Hematopoietic multipotent progenitor cell treated with erythropoietin and hydrocortisone succinate and interleukin-3 and kit ligand, for 17 days (in vitro differentiated cells): ENCODE measurements at regions not wholly inside any gene's neighbourhood (a gene's known extent, or its start where the extent isn't known, plus 50 kb on each side); places are given as distances from the start of the nearest gene placed in this dataset.

Experiments
- DNase-seq: peaks from one replicate; pipeline ENCODE4 v3.0.0-alpha.2; 2015; ENCODE audit warnings: low spot score

DNA sequence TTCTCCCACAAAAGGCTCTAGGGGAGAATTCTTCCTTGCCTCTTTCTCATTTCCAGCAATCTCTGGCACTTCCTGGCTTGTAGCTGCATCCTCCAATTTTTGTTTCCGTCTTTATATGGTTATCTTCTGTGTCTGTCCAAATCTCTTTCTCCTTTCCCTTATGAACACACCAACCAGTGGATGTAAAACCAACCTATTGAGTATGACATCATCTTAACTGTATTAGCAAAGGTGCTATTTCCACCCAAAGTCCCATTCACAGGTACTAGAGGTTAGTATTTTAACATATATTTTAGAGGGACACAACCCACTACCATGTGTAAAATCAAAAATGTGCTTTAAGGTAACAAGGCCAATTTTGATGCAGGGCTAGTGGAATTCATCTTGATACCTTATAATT is 129.0 kb downstream of the RAP2A start:
- DNase-seq, result no peak

DNA sequence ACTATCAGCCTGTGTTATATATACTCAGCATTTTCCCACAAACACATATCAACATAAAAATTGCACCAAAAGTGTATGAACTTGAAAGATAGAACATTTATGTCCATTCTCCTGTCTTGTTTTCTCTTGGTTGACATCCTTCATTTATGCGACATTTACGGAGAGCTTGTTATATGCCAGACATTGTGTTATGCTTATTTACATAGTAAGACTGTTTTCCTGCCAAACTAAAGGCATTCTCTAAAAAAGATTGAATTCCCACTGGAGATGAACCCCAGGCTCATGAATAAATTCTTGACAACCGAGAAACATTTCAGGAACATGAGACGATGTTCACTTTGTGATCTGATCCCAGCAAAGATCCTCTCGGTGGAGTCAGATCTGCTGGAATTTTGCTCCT is 131.0 kb downstream of the RAP2A start:
- no peak for DNase-seq

DNA sequence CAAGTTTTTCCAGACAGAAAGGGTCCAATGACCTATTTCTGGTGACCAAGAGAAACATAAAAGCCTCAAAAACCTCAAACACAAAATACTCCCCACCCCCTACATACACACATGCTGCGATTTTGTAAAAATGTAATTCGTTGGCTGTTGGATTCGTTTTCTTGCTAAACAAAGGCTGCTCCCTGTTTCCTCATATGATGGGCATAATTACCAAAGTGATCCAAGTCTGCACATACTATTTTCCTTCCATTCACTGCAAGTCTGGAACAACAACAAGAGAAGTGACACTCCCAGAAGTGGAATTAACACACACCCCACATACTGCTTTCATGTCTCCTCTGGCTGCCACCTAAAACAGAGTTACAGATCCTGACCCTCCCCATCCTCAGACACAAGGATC is 131.9 kb downstream of the RAP2A start:
- no peak for DNase-seq

DNA sequence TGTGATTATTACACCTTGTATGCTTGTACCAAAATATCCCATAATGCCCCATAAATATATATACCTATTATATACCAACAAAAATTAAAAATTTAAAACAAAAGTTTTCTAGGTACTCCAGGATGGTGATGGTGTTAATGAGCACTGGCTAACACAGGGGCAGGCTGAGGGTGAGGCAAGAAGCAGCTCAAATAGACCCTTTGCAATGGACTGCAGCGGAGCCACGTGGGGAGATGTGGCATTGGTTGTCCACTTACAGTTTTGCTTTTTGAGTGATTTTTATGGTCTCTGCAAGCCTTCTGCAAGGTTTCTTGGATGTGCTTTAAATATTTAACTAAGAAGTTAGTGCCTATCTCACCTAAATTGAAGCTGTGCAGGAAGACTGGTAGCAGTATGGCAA is 132.9 kb downstream of the RAP2A start:
- no peak for DNase-seq

DNA sequence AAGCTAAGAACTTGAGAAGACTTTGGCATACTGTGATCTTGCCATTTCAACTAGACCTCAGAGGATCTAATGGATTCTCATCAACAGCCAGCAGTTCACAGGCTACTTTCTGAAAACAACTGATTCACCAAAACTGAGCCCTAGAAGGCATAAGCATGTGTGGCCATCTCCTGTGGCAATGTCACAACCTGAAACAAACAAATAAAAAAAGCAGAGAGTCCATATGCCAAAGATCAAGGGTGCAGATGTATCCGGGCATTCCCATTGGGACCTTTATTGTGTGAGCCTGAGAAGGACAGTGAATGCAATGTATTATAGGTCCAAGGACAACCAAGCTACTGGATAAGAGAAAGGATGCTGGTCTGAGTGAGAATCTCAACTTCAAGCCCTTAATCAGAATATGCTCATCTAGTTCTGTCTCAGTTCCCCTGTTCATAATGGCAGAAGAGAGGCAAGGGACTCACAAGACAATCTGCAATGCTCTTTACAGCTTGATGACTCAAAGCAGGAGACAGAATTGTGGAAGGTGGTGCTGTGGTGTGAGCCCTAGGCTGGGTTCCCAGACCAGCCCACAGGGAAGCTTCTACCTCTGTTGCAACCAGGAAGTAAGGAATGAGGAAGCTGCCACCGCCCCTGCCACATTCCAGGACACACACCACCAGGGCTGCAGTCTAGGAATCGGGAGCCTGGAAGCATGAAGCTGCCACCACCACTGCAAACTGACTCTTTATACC is 133.7 kb downstream of the RAP2A start:
- DNase-seq, result no peak

DNA sequence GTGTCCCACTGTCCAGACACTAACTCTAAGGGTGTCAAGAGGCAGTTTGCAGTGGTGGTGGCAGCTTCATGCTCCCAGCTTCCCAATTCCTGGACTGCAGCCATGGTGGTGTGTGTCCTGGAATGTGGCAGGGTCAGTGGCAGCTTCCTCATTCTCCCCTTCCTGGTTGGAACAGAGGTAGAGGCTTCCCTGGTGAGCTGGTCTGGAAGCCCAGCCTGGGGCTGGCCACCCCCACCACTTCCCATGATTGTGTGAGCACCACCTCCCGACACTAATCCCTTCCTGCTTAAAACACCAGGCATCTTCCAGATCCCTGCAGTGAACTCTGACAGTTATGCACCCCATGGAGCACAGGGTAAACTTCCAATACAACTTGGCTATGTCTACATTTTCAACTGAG is 134.9 kb downstream of the RAP2A start:
- no peak for DNase-seq

DNA sequence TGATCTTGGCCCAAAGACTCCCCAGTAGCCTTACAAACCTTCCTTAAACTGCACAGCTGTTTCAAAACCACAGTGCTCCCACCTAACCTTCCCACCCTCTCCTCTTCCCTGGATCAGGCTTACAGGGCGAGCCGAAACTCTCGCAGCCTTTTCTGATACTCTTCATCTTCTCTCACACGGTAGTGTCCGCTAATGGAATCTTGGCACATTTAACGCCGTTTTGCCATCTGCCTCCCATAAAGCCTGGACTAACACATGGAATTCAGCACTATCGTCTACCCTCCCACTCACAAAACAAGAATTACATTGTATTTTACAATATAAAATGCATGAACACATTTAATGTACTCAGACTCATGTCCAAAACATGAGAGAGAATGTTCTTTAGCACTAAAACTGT is 135.9 kb downstream of the RAP2A start:
- no peak for DNase-seq

DNA sequence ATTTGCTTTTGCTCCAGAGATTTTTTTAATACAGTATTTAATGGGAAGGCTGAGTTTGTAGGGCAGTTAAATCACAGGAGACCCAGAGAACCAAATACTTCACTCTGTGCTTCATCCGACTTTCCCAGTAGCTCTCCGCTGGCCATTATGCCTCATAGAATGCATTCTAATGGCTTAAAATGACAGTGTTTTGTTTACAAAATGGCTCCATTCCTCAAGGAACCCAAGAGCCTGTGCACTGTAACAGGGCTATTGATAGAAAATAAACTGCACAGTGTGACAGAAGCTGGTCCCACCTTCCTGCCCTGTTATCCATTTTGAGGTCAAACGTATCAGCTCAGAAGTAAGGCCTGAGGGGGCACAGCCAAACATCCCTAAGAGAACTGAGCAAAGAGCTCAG is 136.5 kb downstream of the RAP2A start:
- no peak for DNase-seq

DNA sequence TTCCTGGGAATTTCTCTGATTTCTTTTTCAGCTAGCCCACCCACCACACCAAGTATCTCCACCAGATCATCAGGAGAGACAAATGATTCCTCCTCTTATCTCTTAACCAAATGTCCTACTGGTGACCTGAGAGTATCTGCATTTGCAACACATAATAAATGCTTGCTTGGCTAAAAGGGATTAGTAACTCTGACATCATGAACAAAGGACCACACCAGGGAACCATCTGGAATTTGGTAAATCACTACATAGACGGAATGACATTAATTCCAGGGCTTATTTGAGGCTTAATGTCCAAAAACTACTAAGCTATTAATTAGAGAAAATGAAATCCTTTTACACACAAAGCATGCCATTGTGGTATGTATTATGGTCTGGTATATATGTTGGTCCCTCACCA is 139.0 kb downstream of the RAP2A start:
- no peak for DNase-seq

DNA sequence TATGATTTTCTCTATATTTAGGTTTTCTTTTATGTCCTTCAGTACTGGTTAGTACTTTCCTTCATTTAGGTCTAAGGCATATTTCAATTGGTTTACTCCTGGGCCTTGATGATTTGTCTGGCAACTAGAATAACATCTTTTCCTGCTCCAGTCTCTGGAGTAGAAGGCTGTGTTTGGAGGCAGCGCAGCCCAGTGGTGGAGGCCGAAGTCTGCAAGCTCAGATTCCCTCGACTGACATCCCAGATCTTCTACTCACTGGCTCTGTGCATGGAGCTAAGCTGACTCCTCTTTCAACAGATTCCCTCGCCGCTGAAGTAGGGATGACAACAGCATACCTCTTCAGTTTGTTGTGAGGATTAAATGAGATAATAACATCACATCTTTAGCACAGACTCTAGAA is 141.0 kb downstream of the RAP2A start:
- no peak for DNase-seq

DNA sequence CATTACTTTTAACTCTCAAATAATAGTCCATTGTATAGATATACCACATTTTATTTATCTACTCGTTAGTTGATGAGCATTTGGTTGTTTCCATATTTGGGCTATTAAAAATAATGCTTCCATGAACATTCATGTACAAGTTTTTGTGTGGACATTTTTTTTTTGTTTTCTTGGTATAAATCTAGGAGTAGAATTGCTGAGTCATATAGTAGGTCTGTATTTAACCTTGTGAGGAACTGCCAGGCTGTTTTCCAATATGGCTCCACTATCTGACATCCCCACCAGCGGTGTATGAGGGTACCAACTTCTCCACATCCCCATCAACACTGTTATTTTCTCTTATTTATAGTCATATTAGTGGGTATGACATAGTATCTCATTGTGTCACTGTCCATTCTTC is 143.1 kb downstream of the RAP2A start:
- DNase-seq, result no peak

DNA sequence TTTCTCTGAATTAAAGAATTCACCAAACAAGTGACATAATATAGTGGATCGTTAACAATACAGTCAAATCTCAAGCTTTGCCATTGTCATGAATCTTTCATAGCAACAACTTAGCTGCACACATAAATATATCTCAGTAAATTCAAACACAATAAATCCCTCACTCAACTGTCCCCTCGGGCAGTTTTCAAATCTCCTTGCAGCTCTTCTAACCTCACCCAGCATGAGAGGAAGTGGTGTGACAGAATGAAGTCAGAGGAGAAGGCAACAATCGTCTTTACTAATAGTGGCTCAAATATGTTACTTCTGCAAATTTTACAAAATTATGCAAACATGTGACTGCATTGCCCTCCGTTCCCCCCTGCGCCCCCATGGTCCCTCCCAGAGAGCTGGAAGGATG is 148.2 kb downstream of the RAP2A start:
- no peak for DNase-seq

DNA sequence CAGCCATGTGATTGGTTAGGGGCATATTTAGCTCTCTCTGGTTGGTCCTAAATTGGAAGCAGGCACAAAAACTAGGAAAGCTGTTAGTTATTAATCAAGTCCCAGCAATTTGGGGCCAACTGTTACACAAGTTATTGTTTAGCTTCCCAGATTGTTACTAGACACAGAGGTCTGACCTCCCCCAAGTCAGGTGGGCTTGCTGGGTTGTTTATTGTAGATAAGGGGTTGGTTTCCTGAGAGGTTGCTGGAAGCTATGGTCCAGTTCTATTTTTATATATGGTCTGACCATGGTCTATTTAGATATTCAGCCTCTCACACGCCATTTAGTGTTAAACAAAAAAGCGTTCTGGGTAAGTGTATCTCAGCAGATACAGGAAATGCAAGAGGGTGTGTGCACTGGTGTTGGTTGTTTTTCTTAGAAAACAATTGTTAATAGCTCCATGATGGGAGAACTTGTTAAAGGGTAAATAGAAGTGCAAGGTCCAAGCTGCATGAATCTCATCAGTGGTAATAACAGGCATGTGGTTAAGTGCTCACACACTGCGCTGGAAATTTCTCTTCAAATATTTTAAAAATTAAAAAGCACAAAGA is 150.0 kb downstream of the RAP2A start:
- DNase-seq, result no peak

DNA sequence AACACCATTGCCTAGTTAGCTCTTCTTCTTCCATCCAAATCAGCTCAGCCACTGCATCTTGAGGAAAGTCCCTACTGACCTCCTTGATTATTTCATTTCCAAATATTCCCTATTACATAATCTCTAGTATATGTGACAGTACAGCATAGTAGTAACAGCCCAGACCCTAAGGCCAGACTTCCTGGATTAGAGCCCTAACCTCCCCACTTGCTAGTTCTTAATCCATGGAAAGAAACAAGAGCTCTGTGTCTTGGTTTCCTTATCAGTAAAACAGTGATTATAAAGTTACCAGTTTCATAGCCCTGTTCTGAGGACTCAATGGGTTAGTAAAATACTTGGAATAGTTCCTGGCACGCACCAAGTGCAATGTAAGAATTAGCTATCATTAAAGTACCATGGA is 153.0 kb downstream of the RAP2A start:
- no peak for DNase-seq

DNA sequence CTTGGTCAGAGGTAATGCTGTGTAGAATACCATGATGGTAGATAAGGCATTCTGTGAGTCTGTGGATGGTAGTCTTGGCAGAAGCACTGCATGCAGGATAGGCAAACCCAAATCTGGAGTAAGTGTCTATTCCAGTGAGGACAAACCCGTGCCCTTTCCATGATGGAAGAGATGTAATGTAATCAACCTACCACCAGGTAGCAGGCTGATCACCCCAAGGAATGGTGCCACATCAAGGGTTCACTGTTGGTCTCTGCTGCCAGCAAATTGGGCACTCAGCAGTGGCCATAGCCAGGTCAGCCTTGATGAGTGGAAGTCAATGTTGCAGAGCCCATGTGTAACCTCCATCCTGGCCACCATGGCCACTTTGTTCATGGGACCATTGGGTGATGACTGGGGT is 155.0 kb downstream of the RAP2A start:
- DNase-seq, result no peak

DNA sequence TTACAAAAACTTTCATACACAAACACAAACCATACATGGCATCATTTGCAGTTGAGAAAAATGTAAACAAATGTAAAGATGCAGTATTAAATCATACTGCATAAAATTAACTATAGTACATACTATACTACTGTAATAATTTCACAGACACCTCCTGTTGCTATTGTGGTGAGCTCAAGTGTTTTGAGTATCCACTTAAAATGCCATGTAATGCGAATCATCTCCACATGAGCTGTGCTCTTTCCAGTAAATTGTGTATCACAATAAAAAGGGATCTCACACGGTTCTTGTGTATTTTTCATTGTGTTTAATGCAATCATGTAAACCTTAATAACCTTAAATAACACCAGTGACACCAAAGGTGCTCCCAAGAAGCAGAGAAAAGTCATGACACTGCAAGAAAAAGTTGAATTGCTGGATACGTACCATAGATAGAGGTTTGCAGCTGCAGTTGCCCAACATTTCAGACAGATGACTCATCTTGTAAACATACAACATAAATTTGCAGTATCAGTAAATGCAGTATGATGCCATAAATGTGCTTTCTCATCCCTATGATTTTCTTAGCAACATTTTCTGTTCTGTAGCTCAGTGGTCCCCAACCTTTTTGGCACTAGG is 166.6 kb downstream of the RAP2A start:
- DNase-seq, result no peak

DNA sequence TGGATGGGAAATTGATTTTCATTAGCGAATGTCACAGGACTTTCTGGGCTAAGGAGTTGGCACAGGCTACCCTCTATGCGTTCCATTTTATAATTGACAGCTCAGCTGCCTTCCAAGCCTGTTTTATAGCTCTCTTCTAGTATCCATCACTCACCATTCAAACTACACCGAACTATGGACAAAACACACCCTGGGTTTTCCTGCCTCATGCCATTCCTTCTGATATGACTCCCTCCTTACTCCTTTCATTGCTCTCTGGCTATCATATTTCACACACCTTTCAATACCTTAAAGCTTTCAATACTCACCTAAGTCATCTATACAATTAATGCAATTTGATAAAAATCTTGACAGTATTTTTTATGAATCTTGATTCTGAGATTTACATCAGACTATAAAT is 181.3 kb downstream of the RAP2A start:
- no peak for DNase-seq

DNA sequence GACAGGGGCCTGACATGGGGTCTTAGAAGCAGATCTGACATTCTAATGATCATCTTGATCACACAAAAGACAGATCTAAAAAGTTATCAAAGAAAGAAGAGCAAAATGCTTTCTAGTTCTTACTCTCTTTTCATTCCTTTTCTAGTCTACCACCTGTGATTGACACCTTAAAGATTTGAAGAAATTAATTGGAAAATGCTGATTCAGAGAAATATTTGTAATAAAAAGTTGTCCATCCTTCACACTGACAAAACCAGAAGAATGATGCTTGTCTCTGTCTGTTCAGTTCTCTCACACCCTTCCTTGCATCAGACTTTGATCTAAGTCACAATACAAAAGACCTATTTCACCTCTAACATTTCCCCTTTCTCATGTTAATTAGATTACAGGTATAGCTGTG is 182.4 kb downstream of the RAP2A start:
- no peak for DNase-seq

DNA sequence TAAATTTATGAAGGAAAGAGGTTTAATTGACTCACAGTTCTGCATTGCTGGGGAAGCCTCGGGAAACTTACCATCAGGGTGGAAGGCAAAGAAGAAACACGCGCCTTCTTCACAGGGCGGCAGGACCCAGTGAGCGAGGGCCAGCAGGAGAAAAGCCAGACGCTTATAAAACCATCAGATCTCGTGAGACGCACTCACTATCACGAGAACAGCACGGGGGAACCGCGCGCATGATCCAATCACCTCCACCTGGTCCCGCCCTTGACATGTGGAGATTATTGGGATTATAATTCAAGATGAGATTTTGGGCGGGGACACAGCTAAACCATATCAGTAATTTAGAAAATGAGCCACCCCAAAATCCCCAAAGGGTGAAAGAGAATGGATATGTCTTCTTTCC is 187.1 kb downstream of the RAP2A start:
- no peak for DNase-seq

DNA sequence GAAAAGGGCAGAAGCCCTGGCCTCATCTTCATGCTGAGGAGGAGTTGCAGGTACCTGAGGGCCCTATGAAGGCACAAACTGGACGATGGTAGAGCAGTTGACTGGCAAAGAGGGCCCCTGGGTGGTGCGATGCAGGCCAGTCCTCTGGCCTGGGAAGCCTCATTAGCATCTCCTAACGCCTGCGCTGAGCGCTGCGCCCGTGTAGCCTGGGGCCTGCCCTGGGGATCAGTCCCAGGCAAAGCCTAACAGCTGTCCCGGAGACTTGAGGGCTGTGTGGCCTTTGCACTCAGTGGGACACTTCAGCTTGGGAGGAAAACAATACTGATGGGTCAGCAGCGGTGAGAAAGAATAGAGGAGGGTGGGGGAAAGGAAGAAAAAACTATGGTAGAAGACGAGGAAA is 187.7 kb downstream of the RAP2A start:
- no peak for DNase-seq

DNA sequence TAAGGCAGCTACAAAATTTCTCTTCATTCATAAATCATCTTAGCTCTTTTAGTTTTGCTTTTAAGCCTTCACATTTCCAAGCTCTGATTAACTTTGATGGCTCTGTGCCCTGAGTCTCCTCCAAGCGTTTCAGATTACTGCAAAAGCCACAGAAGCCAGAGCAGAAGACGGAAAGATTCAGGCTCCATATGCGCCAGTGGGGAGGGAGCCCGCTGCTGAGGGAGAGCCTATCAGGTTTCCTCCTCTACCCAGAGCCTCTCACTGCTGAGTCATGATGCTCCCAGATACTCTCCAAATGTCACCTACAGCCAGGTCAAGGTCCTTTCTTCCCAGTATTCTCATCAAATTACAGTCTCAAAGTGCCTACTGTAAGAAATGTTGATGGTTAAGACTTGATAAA is 193.6 kb downstream of the RAP2A start:
- DNase-seq, result no peak

DNA sequence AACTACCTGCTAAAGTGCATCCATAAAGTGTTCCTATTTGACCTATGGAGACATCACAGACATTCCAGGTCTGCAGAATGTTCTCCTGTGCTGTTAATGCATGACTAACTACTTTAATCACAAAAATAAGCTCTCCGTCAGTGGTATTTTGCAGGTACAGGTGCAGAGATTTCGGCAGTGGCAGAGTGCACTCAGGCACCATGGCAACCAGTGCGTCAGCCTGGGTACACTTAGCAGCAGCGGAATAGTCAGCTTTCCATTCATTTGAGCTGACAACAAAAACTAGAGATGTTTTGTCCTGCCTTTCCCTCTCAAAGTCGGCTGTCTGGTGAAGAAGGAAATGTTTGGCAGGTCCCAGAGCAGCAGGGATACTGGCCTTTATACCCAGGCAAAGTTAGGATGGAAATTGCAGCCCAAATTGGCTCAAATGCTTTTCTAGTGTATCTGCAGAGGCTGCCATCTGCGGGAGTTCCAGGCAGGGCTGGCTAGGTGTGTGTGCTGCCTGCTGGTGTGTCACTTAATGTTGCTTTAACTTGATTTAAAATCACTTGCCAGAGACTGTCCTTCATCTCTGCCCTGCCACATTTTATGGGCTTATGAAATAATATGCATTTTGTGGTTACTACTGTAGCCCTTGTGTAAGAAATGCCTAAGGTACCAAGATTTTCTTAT is 195.8 kb downstream of the RAP2A start:
- DNase-seq, result no peak

DNA sequence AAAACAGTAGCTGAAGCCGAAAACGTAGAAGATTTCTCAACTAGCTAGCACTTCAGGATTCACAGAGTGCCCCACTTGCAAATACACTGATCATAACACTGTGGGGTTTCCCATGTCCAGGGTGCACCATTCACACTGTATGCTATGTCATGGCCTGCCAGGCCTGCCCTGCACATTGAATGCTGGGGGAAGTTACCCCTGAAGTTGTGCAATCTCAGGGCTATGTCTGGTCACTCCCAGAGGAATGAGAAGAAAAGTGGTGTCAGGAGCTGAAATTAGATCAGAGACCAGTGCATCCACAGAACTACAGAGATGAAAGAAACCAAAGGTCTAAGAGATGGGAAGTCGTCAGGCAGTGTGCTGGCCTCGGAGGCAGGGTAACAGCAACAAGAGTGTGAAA is 196.8 kb downstream of the RAP2A start:
- DNase-seq, result no peak
